ENCODE measurements at regions not wholly inside any gene's neighbourhood (a gene's known extent, or its start where the extent isn't known, plus 50 kb on each side); places are given as distances from the start of the nearest gene placed in this dataset.

GRCh38 chr15:92817339-92817886, 82.7 kb upstream of the CHD2 start:
- TF ChIP-seq CTCF (IDR thresholded peaks at IDR 0.05; ENCODE audit: insufficient read depth, low read length, poor library complexity, severe bottlenecking) (no peak), EZH2phosphoT487 (conservative IDR thresholded peaks at IDR 0.05; ENCODE audit: low read length) (no peak)

Measured in SU-DHL-6 (cell line).